Transverse colon (tissue), 4 donors: ENCODE measurements at regions not wholly inside any gene's neighbourhood (a gene's known extent, or its start where the extent isn't known, plus 50 kb on each side); places are given as distances from the start of the nearest gene placed in this dataset.

ENCODE experiments used
- EP300 ChIP-seq: sonication (generic); formaldehyde crosslinking; IDR thresholded peaks from one replicate; pipeline ENCODE4 v1.6.1; 2017; ENCODE audit warnings: antibody characterized with exemption, low read depth
- POLR2A ChIP-seq: fragments of 450-650 bp; IDR thresholded peaks from one replicate; pipeline ENCODE4 v1.6.1; 2016; ENCODE audit warnings: antibody characterized with exemption, mild to moderate bottlenecking, moderate library complexity
- POLR2AphosphoS5 ChIP-seq, 3 donors: sonication (generic); formaldehyde crosslinking; IDR thresholded peaks; one replicate each; pipeline ENCODE4 v1.6.1; 2016; ENCODE audit warnings: antibody characterized with exemption in 3 of 3
- TF ChIP-seq, protein P1 (sequence below), 5 experiments: fragments of 200-600 bp in 3 of 5; fragments of 450-650 bp in 2 of 5; sonication (generic) in 3 of 5; IDR thresholded peaks; 1 replicate in 2 of 5; 2 replicates in 3 of 5; pipeline ENCODE4 v1.5.1; 2016 to 2017; ENCODE audit warnings: antibody characterized with exemption in 5 of 5, inconsistent platforms in 3 of 5, mild to moderate bottlenecking in 2 of 5, moderate library complexity in 1 of 5

DNA sequence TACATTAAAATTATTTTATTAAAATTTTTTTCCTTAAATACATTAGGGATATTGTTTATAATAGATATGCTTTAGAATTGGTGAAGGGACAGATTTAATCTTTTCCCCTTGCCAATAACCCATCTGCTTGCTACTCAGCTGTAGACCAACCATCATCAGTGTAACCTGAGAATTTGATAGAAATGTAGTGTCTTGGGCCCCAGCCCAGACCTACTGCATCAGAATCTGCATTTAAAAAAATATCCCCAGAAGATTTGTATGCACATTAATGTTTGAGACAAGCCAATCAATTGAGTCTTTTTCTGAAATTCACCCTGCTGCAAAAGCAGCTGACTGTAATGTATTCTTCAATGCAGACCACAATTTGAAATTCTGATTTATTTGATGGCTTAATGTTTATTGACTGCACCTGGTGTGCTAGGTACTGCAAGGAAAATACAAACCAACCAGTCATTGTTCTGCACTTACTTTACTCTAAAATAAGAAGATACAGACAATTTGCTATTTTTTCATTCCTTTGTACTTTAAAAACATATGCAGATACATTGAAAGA is 190.7 kb upstream of the SGO1 start:
- TF ChIP-seq, protein P1, sequence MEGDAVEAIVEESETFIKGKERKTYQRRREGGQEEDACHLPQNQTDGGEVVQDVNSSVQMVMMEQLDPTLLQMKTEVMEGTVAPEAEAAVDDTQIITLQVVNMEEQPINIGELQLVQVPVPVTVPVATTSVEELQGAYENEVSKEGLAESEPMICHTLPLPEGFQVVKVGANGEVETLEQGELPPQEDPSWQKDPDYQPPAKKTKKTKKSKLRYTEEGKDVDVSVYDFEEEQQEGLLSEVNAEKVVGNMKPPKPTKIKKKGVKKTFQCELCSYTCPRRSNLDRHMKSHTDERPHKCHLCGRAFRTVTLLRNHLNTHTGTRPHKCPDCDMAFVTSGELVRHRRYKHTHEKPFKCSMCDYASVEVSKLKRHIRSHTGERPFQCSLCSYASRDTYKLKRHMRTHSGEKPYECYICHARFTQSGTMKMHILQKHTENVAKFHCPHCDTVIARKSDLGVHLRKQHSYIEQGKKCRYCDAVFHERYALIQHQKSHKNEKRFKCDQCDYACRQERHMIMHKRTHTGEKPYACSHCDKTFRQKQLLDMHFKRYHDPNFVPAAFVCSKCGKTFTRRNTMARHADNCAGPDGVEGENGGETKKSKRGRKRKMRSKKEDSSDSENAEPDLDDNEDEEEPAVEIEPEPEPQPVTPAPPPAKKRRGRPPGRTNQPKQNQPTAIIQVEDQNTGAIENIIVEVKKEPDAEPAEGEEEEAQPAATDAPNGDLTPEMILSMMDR (IDR thresholded peaks at IDR 0.05) = no peak
- TF ChIP-seq POLR2A (no peak), POLR2AphosphoS5 (IDR thresholded peaks at IDR 0.05) (no peak), EP300 (no peak)
